B cell (primary cell): ENCODE measurements at regions not wholly inside any gene's neighbourhood (a gene's known extent, or its start where the extent isn't known, plus 50 kb on each side); places are given as distances from the start of the nearest gene placed in this dataset.

Experiments used
- ATAC-seq: fragments of 200-7000 bp; cut with Tn5 transposase; one replicate; pipeline ENCODE4 v1.10.0; 2021; ENCODE audit warnings: low read depth, mild to moderate bottlenecking, moderate number of reproducible peaks, moderate library complexity
- CTCF ChIA-PET: fragments of 350-600 bp; sonication (Branson Sonifier 250); formaldehyde crosslinking; loops from one replicate; lab custom pipeline; 2021; ENCODE audit warnings: antibody characterized with exemption, inconsistent platforms; lab: Charles Lee
- POLR2A ChIA-PET: fragments of 350-600 bp; sonication (Branson Sonifier 250); formaldehyde crosslinking; loops from one replicate; lab custom pipeline; 2021; ENCODE audit warnings: antibody characterized with exemption; lab: Charles Lee
- DNase-seq: peaks from one replicate; pipeline ENCODE4 v3.0.0; 2013
- H2AFZ ChIP-seq: 2 replicates; pipeline ENCODE4 v1.6.1; 2012; ENCODE audit warnings: mild to moderate bottlenecking, low read depth, low read length; ENCODE audit not compliant: insufficient read depth, poor library complexity, severe bottlenecking
- H3K27ac ChIP-seq, 2 donors: 1 replicate in 1 of 2; 2 replicates in 1 of 2; pipeline ENCODE4 v1.5.1; 2012 to 2013; ENCODE audit warnings: low read length in 2 of 2, mild to moderate bottlenecking in 2 of 2, moderate library complexity in 1 of 2
- H3K27me3 ChIP-seq, 4 experiments: fragments of 200-600 bp in 1 of 4; sonication (generic) in 1 of 4; replicated peaks in 1 of 4; 1 replicate in 2 of 4; 2 replicates in 2 of 4; pipeline versions ENCODE4 v1.6.1 to v1.7.0; 2013 to 2016; ENCODE audit warnings: low read length in 3 of 4, mild to moderate bottlenecking in 2 of 4, mixed read lengths in 1 of 4, moderate library complexity in 1 of 4; ENCODE audit not compliant: insufficient read depth in 4 of 4, control insufficient read depth in 3 of 4; ENCODE audit errors: control extremely low read depth in 1 of 4
- H3K36me3 ChIP-seq, 2 experiments: replicated peaks in 1 of 2; 1 replicate in 1 of 2; 2 replicates in 1 of 2; pipeline versions ENCODE4 v1.6.1 to v1.7.1; 2013; ENCODE audit warnings: low read length in 1 of 2; ENCODE audit not compliant: insufficient read depth in 2 of 2, control insufficient read depth in 1 of 2; ENCODE audit errors: control extremely low read depth in 1 of 2, extremely low read depth in 1 of 2
- H3K4me1 ChIP-seq, 2 donors: fragments of 200-600 bp in 1 of 2; sonication (generic) in 1 of 2; 1 replicate in 1 of 2; 2 replicates in 1 of 2; pipeline versions ENCODE4 v1.5.1 to v1.6.1; 2013 to 2017; ENCODE audit warnings: low read length in 2 of 2; ENCODE audit not compliant: control insufficient read depth in 2 of 2, insufficient read depth in 2 of 2
- H3K4me2 ChIP-seq: replicated peaks from 2 replicates; pipeline ENCODE3; 2012; ENCODE audit warnings: mild to moderate bottlenecking, low read depth, low read length; ENCODE audit not compliant: poor library complexity, severe bottlenecking
- H3K4me3 ChIP-seq, 5 experiments: fragments of 200-600 bp in 1 of 5; sonication (generic) in 1 of 5; 1 replicate in 3 of 5; 2 replicates in 2 of 5; pipeline versions ENCODE4 v1.5.1 to v1.7.0; 2011 to 2016; ENCODE audit warnings: low read length in 4 of 5, mild to moderate bottlenecking in 4 of 5, low read depth in 2 of 5, control low read depth in 1 of 5, moderate library complexity in 1 of 5; ENCODE audit not compliant: insufficient read depth in 1 of 5; ENCODE audit errors: control extremely low read depth in 1 of 5, extremely low read depth in 1 of 5
- H3K79me2 ChIP-seq: fragments of 200-600 bp; sonication (generic); one replicate; pipeline ENCODE4 v1.6.0; 2016; ENCODE audit warnings: low read length; ENCODE audit not compliant: control insufficient read depth, insufficient read depth
- H3K9ac ChIP-seq: fragments of 200-600 bp; sonication (generic); 2 replicates; pipeline ENCODE4 v1.6.1; 2017; ENCODE audit warnings: mild to moderate bottlenecking, low read length, moderate library complexity
- H3K9me3 ChIP-seq, 3 donors: one replicate each; pipeline versions ENCODE4 v1.6.1 to v1.7.1; 2013; ENCODE audit warnings: low read length in 2 of 3; ENCODE audit not compliant: control insufficient read depth in 2 of 3, insufficient read depth in 1 of 3; ENCODE audit errors: control extremely low read depth in 1 of 3
- H4K20me1 ChIP-seq: 2 replicates; pipeline ENCODE4 v1.6.0; 2012; ENCODE audit warnings: mild to moderate bottlenecking, low read length; ENCODE audit not compliant: insufficient read depth, control insufficient read depth, poor library complexity, severe bottlenecking
- H3K27ac Mint-ChIP-seq: one replicate; pipeline ENCODE4 v1.8.0; 2021; ENCODE audit warnings: mixed read lengths
- H3K27me3 Mint-ChIP-seq: one replicate; pipeline ENCODE4 v1.8.0; 2021; ENCODE audit warnings: mixed read lengths
- H3K4me1 Mint-ChIP-seq: one replicate; pipeline ENCODE4 v1.8.0; 2021; ENCODE audit warnings: mixed read lengths
- H3K4me3 Mint-ChIP-seq: one replicate; pipeline ENCODE4 v1.8.0; 2021; ENCODE audit warnings: mixed read lengths
- H3K9me3 Mint-ChIP-seq: one replicate; pipeline ENCODE4 v1.8.0; 2022; ENCODE audit warnings: mixed read lengths; ENCODE audit not compliant: insufficient read depth
- EZH2 ChIP-seq: IDR thresholded peaks from 2 replicates; pipeline ENCODE4 v1.6.1; 2012; ENCODE audit warnings: borderline replicate concordance, low read depth, mild to moderate bottlenecking, moderate library complexity, low read length; ENCODE audit not compliant: insufficient read depth, poor library complexity, severe bottlenecking
- WGBS: methylation state at CpG from one replicate; pipeline ENCODE4 v1.1.5; 2013; ENCODE audit warnings: missing lambda C conversion rate; ENCODE audit not compliant: insufficient coverage; 5-methylcytosine and 5-hydroxymethylcytosine counted together
- intact Hi-C: fragments of 100-400 bp; cut with micrococcal nuclease; formaldehyde crosslinking; loops from one replicate; pipeline ENCODE4 v1.10.0; 2022
- TF ChIP-seq, protein P1 (sequence below): fragments of 200-600 bp; IDR thresholded peaks from one replicate; pipeline ENCODE4 v1.8.0; 2022; ENCODE audit warnings: antibody characterized with exemption, mild to moderate bottlenecking

GRCh38 chr7:53094827-53095226 is 59.4 kb downstream of the POM121L12 start:
- no peak for ATAC-seq
- POLR2A ChIA-PET, result no interaction called here
- H3K79me2 ChIP-seq, result no peaks in the 10 kb centered on the region

DNA sequence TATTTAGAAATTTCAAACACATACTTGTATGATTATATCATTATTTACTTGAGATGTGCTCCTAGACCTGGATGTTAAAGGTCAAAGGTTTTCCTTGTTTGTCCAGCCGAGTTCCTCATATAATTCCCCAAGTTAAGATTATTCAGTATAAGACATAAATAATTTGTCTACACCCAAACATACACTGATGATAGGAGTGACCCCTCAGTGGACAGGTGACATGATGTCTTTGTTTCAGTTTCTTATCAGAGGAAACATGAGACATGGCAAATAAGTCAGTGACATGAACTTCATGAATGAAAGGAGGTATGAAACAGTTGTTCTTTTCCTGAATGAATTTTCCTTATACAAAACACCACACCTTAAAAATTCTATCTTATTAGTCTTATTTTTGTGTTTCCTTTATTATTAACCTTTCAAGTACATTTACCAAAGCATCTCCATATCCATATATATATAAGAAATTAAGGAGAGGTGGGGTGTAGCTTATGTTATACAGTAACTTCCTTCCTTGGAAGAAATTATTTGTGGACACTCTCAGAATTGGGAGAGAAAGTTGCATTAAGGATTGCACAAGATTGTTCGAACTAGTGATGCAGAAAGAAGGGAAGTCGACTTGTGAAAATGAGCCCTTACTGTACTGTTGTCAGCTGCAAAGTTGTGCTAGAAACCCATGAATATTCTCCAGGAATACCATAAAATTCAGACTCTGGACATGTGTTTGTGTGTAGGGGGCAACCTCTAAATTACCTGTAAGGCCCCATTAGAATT is 60.5 kb downstream of the POM121L12 start:
- CTCF ChIA-PET, result no interaction called here
- no peak overlapping the region for H3K27ac Mint-ChIP-seq
- POLR2A ChIA-PET, result no interaction called here
- WGBS, result no CpG with 5 or more reads among the region's 3 CpGs
- no peak overlapping the region for H3K27ac ChIP-seq
- H3K36me3 ChIP-seq, result no peaks in the 10 kb centered on the region
- H3K27me3 Mint-ChIP-seq, result no peaks in the 10 kb centered on the region
- H3K4me1 Mint-ChIP-seq, result no peaks in the 10 kb centered on the region
- H3K9ac ChIP-seq, result no peak overlapping the region
- intact Hi-C loops, result no loop called here
- no peak overlapping the region for H3K4me3 ChIP-seq
- no peak overlapping the region for H2AFZ ChIP-seq
- no peaks in the 10 kb centered on the region for H3K4me1 ChIP-seq
- ATAC-seq, result no peak
- peaks cover 5% of the 10 kb centered on the region for H3K9me3 Mint-ChIP-seq
- DNase-seq, result no peak
- no peak overlapping the region for H3K4me3 Mint-ChIP-seq
- H3K4me2 ChIP-seq, result no peak overlapping the region
- H3K79me2 ChIP-seq, result no peaks in the 10 kb centered on the region
- TF ChIP-seq, protein P1, sequence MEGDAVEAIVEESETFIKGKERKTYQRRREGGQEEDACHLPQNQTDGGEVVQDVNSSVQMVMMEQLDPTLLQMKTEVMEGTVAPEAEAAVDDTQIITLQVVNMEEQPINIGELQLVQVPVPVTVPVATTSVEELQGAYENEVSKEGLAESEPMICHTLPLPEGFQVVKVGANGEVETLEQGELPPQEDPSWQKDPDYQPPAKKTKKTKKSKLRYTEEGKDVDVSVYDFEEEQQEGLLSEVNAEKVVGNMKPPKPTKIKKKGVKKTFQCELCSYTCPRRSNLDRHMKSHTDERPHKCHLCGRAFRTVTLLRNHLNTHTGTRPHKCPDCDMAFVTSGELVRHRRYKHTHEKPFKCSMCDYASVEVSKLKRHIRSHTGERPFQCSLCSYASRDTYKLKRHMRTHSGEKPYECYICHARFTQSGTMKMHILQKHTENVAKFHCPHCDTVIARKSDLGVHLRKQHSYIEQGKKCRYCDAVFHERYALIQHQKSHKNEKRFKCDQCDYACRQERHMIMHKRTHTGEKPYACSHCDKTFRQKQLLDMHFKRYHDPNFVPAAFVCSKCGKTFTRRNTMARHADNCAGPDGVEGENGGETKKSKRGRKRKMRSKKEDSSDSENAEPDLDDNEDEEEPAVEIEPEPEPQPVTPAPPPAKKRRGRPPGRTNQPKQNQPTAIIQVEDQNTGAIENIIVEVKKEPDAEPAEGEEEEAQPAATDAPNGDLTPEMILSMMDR, result no peak
- TF ChIP-seq EZH2, result no peak
- no peaks in the 10 kb centered on the region for H4K20me1 ChIP-seq
- H3K9me3 ChIP-seq, result no peaks in the 10 kb centered on the region
- H3K27me3 ChIP-seq, result no peaks in the 10 kb centered on the region

More at GRCh38 chr7:53094827-53095226, 59.4 kb downstream of the POM121L12 start:
- DNase-seq, result no peak
- WGBS, result no CpG with 5 or more reads among the region's 2 CpGs
- H3K4me1 Mint-ChIP-seq, result no peaks in the 10 kb centered on the region
- H3K27ac ChIP-seq, result no peak overlapping the region
- H3K9me3 Mint-ChIP-seq, result peaks cover 8% of the 10 kb centered on the region
- H3K27me3 Mint-ChIP-seq, result no peaks in the 10 kb centered on the region
- no peak overlapping the region for H3K4me3 ChIP-seq
- no peak overlapping the region for H3K9ac ChIP-seq
- H3K27ac Mint-ChIP-seq, result no peak overlapping the region
- H3K36me3 ChIP-seq, result no peaks in the 10 kb centered on the region
- H4K20me1 ChIP-seq, result no peaks in the 10 kb centered on the region
- CTCF ChIA-PET, result no interaction called here
- H3K27me3 ChIP-seq, result no peaks in the 10 kb centered on the region
- no peaks in the 10 kb centered on the region for H3K4me1 ChIP-seq
- no peaks in the 10 kb centered on the region for H3K9me3 ChIP-seq
- no peak overlapping the region for H3K4me2 ChIP-seq
- no peak overlapping the region for H2AFZ ChIP-seq
- intact Hi-C loops, result no loop called here
- TF ChIP-seq, protein P1, result no peak
- TF ChIP-seq EZH2, result no peak
- H3K4me3 Mint-ChIP-seq, result no peak overlapping the region
